HG03439 (cell line): ENCODE measurements at regions not wholly inside any gene's neighbourhood (a gene's known extent, or its start where the extent isn't known, plus 50 kb on each side); places are given as distances from the start of the nearest gene placed in this dataset.
"Not testable (repeated sequence)": the region's sequence is repeated elsewhere in the genome, so short reads cannot be mapped to it uniquely, and the experiment has no call there.

ENCODE experiments used
- ATAC-seq: cut with Tn5 transposase; IDR thresholded peaks from one replicate; pipeline ENCODE4 v1.9.1; 2021; ENCODE audit warnings: mild to moderate bottlenecking, moderate library complexity; ENCODE audit not compliant: unreplicated experiment

GRCh38 chr1:166601650-166602278 is 237.5 kb upstream of the POGK start:
- ATAC-seq, result no peak

- not testable (repeated sequence) for ATAC-seq
Measured at GRCh38 chr1:166602801-166603200, 236.5 kb upstream of the POGK start.

GRCh38 chr1:166603296-166603695 is 236.0 kb upstream of the POGK start:
- no peak for ATAC-seq

GRCh38 chr1:166605137-166605536 is 234.1 kb upstream of the POGK start:
- ATAC-seq, result no peak

GRCh38 chr1:166612886-166613285 is 226.4 kb upstream of the POGK start:
- ATAC-seq, result no peak

GRCh38 chr1:166616206-166616605 is 223.1 kb upstream of the POGK start:
- no peak for ATAC-seq

- no peak for ATAC-seq
Measured at GRCh38 chr1:166626711-166627110, 212.6 kb upstream of the POGK start.

GRCh38 chr1:166627558-166627957 is 211.7 kb upstream of the POGK start:
- no peak for ATAC-seq

- no peak for ATAC-seq
Measured at GRCh38 chr1:166628259-166628658, 211.0 kb upstream of the POGK start.

GRCh38 chr1:166629946-166630345 is 209.3 kb upstream of the POGK start:
- no peak for ATAC-seq

- no peak for ATAC-seq
Measured at GRCh38 chr1:166630369-166630768, 208.9 kb upstream of the POGK start.

GRCh38 chr1:166638137-166638536 is 201.1 kb upstream of the POGK start:
- ATAC-seq, result no peak

- not testable (repeated sequence) for ATAC-seq
Measured at GRCh38 chr1:166657228-166657627, 182.0 kb upstream of the POGK start.

- not testable (repeated sequence) for ATAC-seq
Measured at GRCh38 chr1:166666790-166667189, 172.5 kb upstream of the POGK start.

- not testable (repeated sequence) for ATAC-seq
Measured at GRCh38 chr1:166667600-166667999, 171.7 kb upstream of the POGK start.

- ATAC-seq, result no peak
Measured at GRCh38 chr1:166671627-166672026, 167.6 kb upstream of the POGK start.

GRCh38 chr1:166673722-166674121 is 165.6 kb upstream of the POGK start:
- no peak for ATAC-seq

GRCh38 chr1:166675213-166675612 is 164.1 kb upstream of the POGK start:
- no peak for ATAC-seq

- ATAC-seq, result no peak
Measured at GRCh38 chr1:166676981-166677380, 162.3 kb upstream of the POGK start.

GRCh38 chr1:166679369-166679768 is 159.9 kb upstream of the POGK start:
- no peak for ATAC-seq

- ATAC-seq, result no peak
Measured at GRCh38 chr1:166682588-166682987, 156.7 kb upstream of the POGK start.

GRCh38 chr1:166684669-166685068 is 154.6 kb upstream of the POGK start:
- not testable (repeated sequence) for ATAC-seq

GRCh38 chr1:166685200-166685599 is 154.1 kb upstream of the POGK start:
- no peak for ATAC-seq
